ENCODE measurements at regions not wholly inside any gene's neighbourhood (a gene's known extent, or its start where the extent isn't known, plus 50 kb on each side); places are given as distances from the start of the nearest gene placed in this dataset.

- DNase-seq, result no peak
Observed at GRCh38 chr6:14726816-14727493, 518.9 kb upstream of the JARID2 start.

- no peak for DNase-seq
Observed at GRCh38 chr6:14727494-14728395, 518.1 kb upstream of the JARID2 start.

- no peak for DNase-seq
Observed at GRCh38 chr6:14728396-14729024, 517.4 kb upstream of the JARID2 start.

GRCh38 chr6:14729129-14729871 lies 516.6 kb upstream of the JARID2 start:
- no peak for DNase-seq

GRCh38 chr6:14730654-14731053 lies 515.2 kb upstream of the JARID2 start:
- peak; percentile 34 for DNase-seq

GRCh38 chr6:14731611-14732010 lies 514.3 kb upstream of the JARID2 start:
- no peak for DNase-seq

GRCh38 chr6:14732226-14732843 lies 513.5 kb upstream of the JARID2 start:
- no peak for DNase-seq

- DNase-seq, result no peak
Observed at GRCh38 chr6:14732844-14733757, 512.8 kb upstream of the JARID2 start.

- DNase-seq, result no peak
Observed at GRCh38 chr6:14734052-14734415, 511.8 kb upstream of the JARID2 start.

GRCh38 chr6:14734416-14735340 lies 511.2 kb upstream of the JARID2 start:
- DNase-seq, result no peak

GRCh38 chr6:14735956-14736486 lies 509.8 kb upstream of the JARID2 start:
- no peak for DNase-seq

- DNase-seq, result no peak
Observed at GRCh38 chr6:14736554-14736953, 509.3 kb upstream of the JARID2 start.

GRCh38 chr6:14738497-14738896 lies 507.4 kb upstream of the JARID2 start:
- DNase-seq, result no peak

- no peak for DNase-seq
Observed at GRCh38 chr6:14738933-14739332, 506.9 kb upstream of the JARID2 start.

- DNase-seq, result no peak
Observed at GRCh38 chr6:14739827-14740226, 506.0 kb upstream of the JARID2 start.

GRCh38 chr6:14742171-14742570 lies 503.7 kb upstream of the JARID2 start:
- no peak for DNase-seq

- DNase-seq, result no peak
Observed at GRCh38 chr6:14742680-14743079, 503.2 kb upstream of the JARID2 start.

- no peak for DNase-seq
Observed at GRCh38 chr6:14743144-14743473, 502.8 kb upstream of the JARID2 start.

- no peak for DNase-seq
Observed at GRCh38 chr6:14743474-14744211, 502.2 kb upstream of the JARID2 start.

Measured in hindlimb muscle (tissue), 1 donor.